EH (cell line): ENCODE measurements at regions not wholly inside any gene's neighbourhood (a gene's known extent, or its start where the extent isn't known, plus 50 kb on each side); places are given as distances from the start of the nearest gene placed in this dataset.

Experiments used
- DNase-seq: peaks from one replicate; pipeline ENCODE4 v3.0.0-alpha.2; 2015; ENCODE audit warnings: low read depth

DNA sequence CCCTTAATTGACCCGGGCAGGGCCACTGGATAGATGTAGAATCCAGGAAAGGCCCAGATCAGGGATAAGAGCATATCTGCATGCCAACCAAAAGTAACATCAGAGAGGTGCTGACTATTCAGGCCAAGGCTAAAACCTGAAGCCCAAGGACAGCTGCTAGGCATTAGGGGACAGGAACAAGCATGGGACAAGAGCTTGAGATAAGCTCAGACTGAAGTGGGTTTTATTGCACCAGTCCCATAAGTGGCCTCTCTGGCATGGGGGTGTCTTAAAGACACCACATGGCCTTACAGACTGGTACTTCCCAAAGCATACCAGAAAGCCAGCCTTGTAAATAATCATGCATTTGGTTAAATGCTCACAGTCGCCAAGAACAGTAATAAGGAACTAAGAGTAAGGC, 376.1 kb downstream of the FBXW7 start:
- DNase-seq = no peak

DNA sequence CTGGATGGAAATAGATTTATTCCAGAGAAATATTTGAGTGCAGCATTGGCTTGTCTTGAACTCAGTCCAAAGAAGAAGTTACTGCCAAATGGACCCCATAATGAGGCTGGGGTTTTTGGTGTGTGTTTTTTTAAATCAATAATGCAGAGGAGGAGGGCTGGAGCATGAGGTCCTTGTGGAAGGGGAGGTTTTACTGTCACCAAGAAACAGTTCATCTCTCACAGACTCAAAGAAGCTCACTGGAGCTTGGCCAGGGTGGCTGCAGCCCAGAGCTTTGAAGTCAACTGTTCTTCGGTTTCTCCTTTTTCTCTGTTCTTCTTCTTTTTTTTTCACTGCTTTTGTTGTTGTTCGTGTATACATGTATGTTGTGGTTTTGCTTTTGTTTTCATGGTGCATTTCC, 377.7 kb downstream of the FBXW7 start:
- DNase-seq = no peak

DNA sequence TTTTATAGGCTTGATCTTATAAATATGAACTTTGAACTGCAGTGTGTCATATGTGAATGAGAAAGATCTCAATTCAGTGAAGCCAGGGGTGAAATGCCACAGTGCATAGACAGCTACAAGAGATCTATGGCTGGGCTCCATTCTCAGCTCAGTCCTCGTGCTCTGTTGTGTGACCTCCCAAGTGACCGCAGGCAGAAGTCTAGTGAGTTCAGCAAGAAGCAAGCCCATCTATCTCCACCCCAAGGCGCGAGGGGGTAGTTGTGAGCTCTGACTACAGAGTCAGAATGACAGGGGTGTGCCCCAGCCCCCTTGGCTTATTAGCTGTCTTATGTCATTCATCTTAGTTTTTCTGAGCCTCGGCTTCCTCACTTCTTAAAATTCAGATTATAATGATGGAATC, 378.3 kb downstream of the FBXW7 start:
- DNase-seq = no peak

DNA sequence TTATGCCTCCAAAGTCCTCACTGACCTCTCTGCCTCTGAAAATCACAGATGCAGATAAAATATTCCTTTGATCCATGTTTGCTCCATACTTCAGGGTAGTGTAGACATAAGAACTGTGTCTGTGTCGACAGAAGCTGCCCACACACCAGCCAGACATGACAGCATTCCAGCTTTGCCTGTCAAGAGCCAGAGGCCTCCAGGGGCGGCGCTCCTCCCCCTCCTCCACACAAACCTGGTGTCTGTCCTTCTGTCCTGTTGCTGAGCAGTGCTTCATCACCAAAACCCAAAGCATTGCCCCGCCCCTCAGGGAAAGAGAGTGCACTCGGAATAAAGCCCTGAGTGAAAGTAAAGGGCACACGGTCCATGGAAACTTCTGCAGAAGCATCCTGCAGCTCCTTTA, 379.4 kb downstream of the FBXW7 start:
- DNase-seq = no peak

DNA sequence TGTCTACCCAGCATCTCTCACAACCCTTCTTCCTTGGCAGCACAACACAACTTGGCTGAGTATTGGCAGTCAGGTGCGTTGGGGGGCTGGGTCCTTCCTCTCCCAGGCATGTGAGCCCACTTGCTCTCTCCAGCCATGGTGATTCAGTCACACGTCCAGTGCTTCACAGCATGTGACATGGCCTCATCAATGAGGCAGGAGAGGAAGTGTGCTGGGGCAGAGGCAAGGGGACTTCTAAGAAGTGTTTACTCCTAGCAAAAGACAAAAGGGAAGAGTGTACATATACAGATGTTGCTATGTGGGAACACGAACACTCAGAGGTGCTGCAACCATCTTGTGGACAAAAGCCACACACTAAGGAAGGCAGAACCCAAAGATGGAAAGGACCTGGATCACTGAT, 380.8 kb downstream of the FBXW7 start:
- DNase-seq = no peak

DNA sequence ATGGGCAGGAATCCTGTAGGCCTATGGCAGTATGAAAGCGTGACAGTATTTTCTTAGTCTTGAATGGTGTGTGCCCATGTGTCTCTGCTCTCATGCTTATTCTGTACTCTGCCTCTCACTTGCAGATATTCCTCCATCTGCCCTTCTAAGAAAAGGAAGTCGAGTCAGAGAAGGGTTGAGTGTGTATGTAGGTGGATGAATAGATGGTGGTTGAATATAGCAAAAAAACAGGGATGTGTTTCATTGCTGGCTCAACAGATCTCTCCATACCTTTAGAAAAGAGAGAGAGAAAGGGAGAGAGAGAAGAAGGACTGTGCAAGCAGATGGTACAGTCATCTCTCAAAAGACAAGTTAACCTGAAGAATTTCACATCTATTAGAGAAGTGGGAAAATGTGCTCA, 381.5 kb downstream of the FBXW7 start:
- no peak for DNase-seq

DNA sequence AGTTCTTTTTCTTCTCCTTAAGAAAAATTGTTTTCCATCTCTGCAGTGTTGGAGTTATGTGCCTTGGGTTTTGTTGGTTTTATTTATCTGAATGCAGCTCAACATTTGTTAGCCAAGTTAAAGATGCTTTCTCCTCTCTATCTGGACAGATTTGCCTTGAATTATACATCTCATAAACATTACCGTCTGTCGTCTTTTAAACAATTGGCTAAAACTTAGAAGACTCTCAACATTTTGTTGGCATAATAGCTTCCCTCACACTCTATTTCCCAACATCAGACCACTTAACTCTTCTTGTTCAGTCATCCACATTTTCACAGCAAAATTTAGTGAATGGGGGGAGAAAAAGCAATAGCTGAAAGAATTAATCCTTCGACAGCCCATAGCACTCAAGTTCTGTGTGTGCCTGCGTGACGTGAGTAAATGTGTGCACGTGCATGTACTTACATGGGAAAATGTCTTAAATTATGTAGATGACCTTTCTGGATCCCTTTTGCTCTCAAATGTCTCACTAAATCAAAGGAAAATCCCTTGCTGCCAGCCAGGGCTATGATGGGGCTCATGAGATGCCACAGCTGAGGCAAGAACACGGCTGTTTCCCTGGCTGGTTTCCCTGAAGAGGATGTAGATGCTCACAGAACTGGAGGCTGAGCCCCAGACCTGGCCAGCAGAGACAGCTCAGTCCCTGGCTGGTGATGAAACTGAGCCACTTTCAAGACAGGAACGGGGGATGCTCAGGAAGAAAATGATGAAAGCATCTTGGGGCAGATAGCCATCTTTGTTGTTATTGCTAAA, 382.2 kb downstream of the FBXW7 start:
- no peak for DNase-seq

DNA sequence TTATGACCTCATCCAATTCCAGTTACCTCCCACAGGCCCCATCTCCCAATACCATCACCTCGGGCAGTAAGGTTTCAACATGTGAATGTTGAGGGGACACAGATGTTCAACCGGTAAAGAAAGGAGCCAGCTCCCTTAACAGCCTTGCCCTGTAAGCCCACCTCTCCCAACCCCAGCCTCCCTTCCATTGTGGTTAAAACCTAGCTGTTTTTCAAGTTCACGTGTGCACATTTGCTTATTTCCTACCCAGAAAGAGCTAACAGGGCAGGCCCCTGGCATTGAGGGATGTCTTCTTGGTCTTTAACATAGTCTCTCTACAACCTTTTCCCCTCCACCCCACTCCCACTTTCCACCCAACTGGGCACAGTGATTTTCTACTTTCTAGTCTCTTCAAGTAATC, 385.7 kb downstream of the FBXW7 start:
- DNase-seq = no peak

DNA sequence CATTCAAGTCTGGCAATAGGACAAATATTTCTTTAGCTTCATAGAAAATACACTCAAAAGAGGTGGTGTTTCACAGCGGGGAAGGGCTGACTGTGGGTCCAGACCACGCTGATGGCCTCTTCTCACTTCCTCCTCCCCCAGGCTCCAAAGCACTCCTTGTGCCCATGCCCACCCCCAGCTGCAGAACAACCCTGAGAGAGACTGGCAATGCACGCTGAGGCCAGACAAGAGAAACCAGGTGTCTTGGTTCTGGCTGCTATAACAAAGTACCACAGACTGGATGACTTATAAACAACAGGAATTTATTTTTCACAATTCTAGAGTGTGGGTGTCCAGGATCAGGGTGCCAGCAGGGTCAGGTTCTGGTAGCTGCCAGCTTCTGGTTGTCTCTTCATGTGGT, 386.1 kb downstream of the FBXW7 start:
- no peak for DNase-seq

DNA sequence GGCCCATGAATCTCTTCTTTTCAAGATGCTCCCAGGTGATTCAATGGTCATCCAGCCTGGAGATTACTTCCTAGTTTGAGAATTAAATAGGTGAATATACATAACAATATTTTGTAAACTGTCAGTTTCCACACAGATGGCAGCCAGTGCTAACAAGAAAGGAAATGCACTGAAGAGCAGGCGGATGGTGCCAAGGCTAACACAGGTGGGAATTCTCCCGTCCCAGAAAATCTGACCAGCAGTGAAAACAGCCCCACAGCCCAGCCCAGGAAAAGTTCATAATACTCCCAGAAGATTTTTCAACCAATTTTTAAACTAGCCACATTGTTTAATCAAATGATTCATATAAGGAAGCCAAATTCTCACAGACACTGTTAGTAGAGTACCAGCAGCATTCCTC, 387.2 kb upstream of the GATB start:
- no peak for DNase-seq

DNA sequence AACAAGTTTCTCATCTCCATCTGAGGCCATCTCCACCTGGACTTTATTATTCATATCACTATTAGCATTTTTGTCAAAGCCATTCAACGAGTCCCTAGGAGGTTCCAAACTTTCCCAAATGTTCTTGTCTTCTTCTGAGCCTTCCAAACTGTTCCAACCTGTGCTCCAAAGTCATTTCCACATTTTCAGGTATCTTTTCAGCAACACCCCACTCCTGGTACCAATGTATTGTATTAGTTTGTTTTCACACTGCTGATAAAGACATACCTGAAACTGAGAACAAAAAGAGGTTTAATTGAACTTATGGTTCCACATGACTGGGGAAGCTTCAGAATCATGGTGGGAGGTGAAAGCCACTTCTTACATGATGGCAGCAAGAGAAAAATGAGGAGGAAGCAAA, 385.4 kb upstream of the GATB start:
- no peak for DNase-seq

DNA sequence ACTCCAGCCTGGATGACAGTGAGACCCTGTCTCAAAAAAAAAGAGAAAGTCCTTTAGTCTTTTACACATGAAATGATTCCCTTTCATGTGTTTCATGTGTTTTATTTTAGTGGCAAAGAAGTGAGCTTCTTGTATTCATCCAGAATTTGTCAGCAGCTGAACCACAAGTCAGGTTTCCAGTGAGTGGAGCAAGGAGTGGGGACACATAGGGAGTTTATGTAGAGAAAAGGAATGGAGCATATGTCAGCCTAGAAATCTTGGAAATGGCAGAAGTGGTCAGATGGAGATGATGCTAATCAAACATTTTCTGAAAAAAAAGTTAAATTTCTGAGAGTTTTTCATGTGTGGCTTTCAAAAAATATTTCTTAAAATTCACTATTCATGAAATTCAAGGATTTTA, 383.0 kb upstream of the GATB start:
- DNase-seq = no peak

DNA sequence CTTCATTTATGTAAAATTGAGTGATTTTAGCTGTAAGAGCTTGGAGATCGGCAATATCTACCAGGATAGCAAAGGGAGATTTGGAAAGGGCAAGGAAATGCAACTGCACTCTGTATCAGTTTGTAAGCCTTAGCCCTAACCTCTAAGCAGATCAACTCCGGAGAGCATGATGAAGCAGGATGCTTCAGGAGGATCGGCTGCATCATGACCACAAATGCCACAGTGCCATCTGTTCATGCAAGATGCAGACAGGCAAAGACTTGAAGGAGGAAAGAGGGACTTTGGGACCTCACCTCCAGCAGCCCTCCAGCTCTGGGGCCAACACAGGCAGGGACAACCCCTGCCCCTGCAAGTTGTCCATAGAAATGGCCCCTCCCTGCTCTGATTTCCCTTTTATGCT, 377.6 kb upstream of the GATB start:
- no peak for DNase-seq

DNA sequence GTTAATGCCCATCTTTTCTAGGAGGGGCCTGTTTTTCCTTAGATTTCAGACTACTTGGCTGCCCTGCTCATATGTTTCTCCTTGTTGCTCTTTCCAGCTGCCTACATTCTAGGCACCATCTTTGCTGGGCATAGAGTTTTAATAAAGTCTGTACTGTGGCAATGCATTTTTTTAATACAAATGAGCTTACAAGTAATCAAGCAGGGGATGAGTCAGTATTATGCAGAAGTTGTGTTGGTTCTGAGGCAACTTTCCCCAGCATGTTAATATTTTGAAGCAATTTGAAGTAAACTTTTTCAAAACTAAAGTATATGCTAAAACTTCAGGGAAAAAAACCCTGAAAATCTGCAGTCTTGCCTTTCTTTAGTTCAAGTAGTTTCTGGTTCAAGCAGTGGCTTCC, 372.0 kb upstream of the GATB start:
- no peak for DNase-seq

DNA sequence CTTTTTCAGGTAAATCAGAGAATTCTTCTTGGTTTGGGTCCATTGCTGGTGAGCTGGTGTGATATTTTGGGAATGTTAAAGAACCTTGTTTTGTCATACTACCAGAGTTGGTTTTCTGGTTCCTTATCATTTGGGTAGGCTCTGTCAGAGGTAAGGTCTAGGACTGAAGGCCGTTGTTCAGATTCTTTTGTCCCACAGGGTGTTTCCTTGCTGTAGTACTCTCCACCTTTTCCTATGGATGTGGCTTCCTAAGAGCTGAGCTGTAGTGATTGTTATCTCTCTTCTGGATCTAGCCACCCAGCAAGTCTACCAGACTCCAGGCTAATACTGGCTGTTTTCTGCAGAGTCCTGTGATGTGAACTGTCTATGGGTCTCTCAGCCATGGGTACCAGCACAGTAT, 367.5 kb upstream of the GATB start:
- no peak for DNase-seq

DNA sequence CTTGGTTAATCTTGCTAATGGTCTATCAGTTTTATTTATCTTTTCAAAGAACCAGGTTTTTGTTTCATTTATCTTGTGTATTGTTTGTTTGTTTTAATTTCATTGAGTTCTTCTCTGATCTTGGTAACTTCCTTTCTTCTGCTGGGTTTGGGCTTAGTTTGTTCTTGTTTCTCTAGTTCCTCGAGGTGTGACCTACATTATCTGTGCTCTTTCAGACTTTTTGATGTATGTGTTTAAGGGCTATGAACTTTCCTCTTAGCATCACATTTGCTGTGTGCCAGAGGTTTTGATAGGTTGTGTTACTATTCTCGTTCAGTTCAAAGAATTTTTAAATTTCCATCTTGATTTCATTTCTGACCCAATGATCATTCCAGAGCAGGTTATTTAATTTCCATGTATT, 365.4 kb upstream of the GATB start:
- DNase-seq = no peak

DNA sequence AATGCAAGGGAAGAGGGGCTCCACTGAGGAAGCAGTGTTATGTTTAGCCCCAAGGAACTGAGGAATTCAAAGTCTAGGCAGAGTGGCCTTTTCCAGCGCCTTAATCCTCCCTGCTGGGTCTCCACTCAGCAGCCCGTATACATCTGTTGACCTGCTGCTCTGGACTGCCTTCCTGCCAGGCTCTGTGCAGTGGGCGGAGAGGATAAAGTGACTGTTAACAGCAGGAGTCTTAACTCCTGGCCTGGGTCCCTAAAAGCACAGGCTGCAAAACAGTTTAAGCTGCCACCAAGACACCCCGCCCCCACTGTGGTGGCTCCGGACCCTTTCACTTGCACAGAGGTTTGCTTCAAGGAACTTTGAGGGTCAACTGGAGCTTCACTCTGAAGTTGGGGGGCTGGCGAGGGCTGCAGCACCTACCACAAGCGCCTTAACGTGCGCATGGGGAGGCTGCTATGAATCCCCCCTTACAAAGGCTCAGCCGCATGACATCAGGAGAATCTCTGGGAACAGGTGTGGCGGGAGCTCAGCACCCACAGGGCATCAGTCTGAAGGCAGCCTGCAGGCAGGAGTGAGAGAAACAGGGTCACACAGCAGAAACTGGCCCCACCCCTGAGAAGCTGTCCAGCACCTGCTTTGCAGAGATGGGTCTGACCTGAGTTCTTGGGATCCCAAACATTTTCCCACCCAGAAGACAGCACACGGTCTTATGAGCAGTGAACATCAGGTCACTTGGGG, 358.2 kb upstream of the GATB start:
- no peak for DNase-seq

DNA sequence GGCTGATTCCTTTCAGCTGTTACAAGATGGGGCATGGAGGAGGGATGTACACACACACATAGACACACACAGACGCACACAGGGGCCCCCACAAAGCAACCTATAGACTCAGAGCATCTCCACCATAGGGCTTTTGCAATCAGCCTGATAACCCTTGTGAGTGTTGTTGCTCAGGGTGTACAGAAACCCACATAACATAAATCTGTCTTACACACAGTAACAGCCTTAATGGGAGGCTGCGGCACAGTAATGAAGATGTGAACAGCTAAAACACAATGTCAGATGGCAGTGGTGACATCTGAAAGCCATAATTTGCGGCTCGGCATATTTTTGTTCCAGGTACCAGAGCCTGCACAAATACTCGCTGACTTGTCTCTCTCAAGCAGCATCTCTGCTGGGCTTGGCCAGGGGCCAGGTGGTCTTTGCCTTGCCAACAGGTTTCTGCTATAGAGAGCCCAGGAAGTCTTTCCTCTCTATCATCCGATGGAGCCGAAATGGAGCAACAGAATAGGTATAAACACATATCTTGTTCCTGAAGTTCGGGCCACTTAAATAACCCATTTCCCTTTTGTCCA, 357.2 kb upstream of the GATB start:
- DNase-seq = no peak

DNA sequence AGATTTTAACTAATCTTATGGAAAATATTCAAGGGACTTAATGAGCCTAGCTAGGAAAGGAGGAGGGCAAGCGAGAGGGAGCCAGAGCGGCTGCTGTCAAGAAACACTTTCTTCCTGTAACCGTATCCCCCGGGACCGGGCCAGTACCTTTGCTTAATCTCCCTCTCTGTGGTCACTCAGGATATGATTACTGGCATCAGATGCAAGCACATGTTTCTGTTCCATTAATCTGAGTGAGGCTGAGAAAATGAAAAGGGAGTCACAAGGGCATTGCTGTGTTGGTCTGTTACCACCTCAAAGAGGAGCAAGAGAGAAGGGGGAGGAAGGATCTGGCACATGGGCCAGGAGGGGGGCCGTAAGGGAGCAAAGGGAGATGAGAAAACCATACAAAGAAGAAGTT, 356.7 kb upstream of the GATB start:
- no peak for DNase-seq

DNA sequence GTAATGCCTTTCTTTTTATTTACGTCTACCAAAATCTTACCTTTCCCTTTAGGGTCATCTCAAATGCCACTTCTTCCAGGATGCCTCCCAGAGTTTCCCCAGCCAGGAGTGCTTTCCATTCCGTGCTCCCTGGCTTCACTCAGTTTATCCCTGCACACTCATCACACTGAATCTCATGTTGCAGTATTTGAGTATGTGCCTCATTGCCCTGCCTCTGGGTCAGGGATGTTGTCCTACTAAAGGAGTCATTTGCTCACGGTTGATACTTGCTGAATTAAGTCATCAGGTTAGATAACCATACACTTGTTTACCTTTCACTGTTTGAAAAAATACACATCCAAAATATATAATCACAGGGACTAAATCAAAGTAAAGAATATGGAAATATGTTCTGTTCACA, 356.2 kb upstream of the GATB start:
- no peak for DNase-seq

DNA sequence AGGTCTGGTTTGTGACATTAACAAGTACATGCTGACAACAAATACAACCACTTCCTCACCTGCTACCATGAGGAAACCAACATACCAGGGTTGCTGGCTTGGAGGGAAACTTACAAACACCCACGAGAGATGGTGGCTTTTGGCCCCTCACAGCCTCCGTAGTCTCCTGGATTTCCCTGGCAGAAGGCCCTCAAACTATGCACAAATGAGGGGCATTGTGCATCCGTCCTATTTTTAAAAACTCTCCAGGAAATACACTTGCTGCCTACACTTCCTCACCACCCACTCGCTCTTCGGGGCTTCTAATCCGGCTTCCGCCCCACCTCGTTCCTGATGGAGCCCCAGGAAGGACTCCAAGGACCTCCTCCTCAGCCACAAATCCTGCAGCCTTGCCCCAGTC, 355.0 kb upstream of the GATB start:
- DNase-seq = no peak

DNA sequence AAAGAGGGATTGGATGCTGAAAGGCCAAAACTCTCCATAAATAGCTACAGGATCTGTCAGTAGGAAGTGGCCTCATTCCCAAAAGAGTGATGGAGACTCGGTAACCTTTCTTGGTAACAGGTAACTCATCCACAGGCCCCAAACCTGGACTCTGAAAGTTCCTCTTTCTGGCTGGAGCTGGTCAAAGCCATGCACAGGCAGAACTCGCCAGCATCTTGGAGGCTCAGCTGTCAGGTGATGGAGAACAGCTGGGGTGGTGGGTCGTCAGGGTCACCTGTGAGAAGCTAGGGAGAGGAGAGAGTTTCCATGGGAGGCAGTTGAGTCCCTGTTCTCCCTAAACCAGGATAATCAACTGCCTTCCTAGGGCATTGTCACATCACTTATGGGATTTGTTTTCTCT, 354.3 kb upstream of the GATB start:
- no peak for DNase-seq

DNA sequence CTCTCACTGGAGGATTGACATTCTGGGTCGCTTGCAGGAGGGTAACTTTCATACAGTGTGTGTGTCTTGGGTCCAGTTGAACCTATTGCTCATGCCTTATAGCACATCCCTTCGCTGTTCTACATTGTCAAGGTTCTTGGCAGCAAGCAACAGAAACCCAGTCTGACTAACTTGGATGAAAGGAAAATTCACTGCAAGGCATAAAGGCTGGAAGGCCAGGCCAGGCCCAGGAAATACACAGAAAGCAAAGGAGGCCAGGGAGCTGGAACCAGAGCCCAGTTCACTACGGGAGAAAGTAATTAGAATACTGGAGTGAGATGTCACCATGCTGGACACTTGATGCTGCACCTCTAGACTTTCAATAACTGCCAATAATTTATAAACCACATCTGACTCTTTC, 353.8 kb upstream of the GATB start:
- no peak for DNase-seq

DNA sequence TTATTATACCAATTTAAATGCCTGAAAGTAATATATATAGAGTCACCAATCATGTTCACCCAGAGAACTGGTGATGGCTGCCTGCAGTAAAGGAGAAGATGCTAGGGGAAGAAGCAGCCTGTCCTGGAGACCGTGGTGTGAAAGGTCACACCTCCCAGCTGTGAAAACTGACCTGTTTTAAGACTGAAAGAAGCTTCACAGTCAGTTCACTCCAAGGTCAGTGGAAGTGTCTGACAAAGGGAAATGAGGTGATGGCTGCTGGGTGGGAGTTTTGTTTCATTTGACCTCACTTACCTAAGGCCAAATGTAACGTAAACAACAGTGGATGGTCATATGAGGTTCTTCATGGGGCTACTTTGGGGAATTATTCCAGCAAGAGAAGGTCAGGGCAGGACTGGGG, 352.1 kb upstream of the GATB start:
- DNase-seq = no peak
